ENCODE measurements at regions not wholly inside any gene's neighbourhood (a gene's known extent, or its start where the extent isn't known, plus 50 kb on each side); places are given as distances from the start of the nearest gene placed in this dataset.

DNA sequence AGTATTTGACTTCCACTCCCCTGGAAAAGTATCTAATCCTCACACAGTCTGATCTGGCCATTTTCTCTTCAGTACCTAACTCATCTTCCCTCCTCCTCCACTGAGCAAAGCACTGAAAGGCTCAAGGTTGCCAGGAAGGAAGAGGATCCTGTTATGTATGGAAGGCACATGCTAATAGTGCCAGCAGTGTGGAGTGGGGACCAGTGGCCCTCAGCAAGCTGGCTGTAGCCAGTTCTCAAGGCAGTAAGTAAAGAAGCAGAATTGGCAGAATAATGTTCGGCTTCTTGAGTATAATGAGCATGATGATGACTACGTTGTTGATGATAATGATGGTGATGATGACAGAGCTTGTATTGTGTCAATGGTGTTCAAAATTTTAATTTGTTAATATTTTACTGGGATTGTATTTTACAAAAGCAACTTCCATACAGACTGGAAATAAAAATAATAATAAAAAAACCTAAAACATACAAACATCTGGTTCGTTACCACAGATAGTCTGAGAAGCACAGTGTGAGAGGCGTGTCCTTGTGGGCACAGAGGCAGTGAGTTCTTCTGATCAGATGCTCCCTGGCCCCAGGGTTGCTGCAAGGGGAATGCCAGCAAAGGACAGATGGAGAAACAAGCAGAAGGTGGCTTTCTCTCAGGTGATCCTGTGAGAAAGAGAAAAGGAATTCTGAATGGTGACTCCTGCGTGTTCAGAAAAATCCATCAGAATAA, 528.8 kb downstream of the CMPK2 start:
- intact Hi-C loops (cut with micrococcal nuclease; ENCODE audit: unreplicated experiment): no loop called here
- Histone ChIP-seq H3K4me1 (replicated peaks; ENCODE audit: insufficient read depth) (no peaks in the 10 kb centered on the region), H3K27me3 (ENCODE audit: insufficient read depth, low read depth) (peaks cover 66% of the 10 kb centered on the region), H3K4me2 (no peak overlapping the region), H4K20me1 (ENCODE audit: insufficient read depth) (no peaks in the 10 kb centered on the region; the same call in 1 of the 2 replicates), H3K4me3 (no peak overlapping the region), H3K79me2 (ENCODE audit: low read depth) (no peaks in the 10 kb centered on the region), H3K9me2 (ENCODE audit: insufficient read depth) (no peaks in the 10 kb centered on the region), H3F3A (ENCODE audit: insufficient read depth, low read depth) (no peaks in the 10 kb centered on the region), H3K9me3 (ENCODE audit: insufficient read depth, low read depth) (no peaks in the 10 kb centered on the region), H3K36me3 (ENCODE audit: low read depth) (no peaks in the 10 kb centered on the region), H2AFZ (no peak overlapping the region), H3K27ac (no peak overlapping the region)
- ChIA-PET CTCF (no interaction called here), POLR2A (ENCODE audit: unreplicated experiment) (no interaction called here)
- no peak for TF ChIP-seq EZH2 (IDR thresholded peaks at IDR 0.05; ENCODE audit: low read depth)
- TF ChIP-seq, protein P1, sequence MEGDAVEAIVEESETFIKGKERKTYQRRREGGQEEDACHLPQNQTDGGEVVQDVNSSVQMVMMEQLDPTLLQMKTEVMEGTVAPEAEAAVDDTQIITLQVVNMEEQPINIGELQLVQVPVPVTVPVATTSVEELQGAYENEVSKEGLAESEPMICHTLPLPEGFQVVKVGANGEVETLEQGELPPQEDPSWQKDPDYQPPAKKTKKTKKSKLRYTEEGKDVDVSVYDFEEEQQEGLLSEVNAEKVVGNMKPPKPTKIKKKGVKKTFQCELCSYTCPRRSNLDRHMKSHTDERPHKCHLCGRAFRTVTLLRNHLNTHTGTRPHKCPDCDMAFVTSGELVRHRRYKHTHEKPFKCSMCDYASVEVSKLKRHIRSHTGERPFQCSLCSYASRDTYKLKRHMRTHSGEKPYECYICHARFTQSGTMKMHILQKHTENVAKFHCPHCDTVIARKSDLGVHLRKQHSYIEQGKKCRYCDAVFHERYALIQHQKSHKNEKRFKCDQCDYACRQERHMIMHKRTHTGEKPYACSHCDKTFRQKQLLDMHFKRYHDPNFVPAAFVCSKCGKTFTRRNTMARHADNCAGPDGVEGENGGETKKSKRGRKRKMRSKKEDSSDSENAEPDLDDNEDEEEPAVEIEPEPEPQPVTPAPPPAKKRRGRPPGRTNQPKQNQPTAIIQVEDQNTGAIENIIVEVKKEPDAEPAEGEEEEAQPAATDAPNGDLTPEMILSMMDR (conservative IDR thresholded peaks at IDR 0.05): no peak
- no peak for DNase-seq
- BruUV-seq (replicated peaks): no TSS peak

DNA sequence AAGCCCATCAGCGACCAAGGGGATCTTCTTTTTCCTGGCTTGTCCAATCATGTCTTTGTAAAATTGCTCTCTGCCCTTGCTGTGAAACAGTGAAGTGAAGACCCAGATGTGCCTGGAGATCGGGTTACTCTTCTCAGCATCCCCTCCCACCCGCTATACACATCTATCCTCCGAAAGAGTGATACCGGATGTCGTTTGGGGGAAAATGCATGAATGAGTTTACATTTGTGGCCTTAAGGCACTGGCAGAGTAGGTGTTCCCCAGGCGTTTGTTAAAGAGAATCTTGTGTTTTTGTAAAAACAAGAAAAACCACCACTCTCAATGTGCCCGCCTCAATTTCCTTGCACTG, 528.3 kb downstream of the CMPK2 start:
- intact Hi-C loops (cut with micrococcal nuclease; ENCODE audit: unreplicated experiment): no loop called here
- H3K4me2 ChIP-seq: no peak overlapping the region
- no peaks in the 10 kb centered on the region for H3K79me2 ChIP-seq (ENCODE audit: low read depth)
- H2AFZ ChIP-seq: no peak overlapping the region
- H3K9me3 ChIP-seq (ENCODE audit: insufficient read depth, low read depth): no peaks in the 10 kb centered on the region
- H3K27me3 ChIP-seq (ENCODE audit: insufficient read depth, low read depth): peaks cover 62% of the 10 kb centered on the region
- H3K36me3 ChIP-seq (ENCODE audit: low read depth): no peaks in the 10 kb centered on the region
- H4K20me1 ChIP-seq (ENCODE audit: insufficient read depth): no peaks in the 10 kb centered on the region; the same call in 1 of the 2 replicates
- POLR2A ChIA-PET (ENCODE audit: unreplicated experiment): no interaction called here
- CTCF ChIA-PET: no interaction called here
- H3K27ac ChIP-seq: no peak overlapping the region
- no peaks in the 10 kb centered on the region for H3K9me2 ChIP-seq (ENCODE audit: insufficient read depth)
- no peaks in the 10 kb centered on the region for H3K4me1 ChIP-seq (replicated peaks; ENCODE audit: insufficient read depth)
- TF ChIP-seq EZH2 (IDR thresholded peaks at IDR 0.05; ENCODE audit: low read depth): no peak
- TF ChIP-seq, protein P1 (conservative IDR thresholded peaks at IDR 0.05): no peak
- no TSS peak for BruUV-seq (replicated peaks)
- no peak overlapping the region for H3K4me3 ChIP-seq
- H3F3A ChIP-seq (ENCODE audit: insufficient read depth, low read depth): no peaks in the 10 kb centered on the region
- DNase-seq: no peak

DNA sequence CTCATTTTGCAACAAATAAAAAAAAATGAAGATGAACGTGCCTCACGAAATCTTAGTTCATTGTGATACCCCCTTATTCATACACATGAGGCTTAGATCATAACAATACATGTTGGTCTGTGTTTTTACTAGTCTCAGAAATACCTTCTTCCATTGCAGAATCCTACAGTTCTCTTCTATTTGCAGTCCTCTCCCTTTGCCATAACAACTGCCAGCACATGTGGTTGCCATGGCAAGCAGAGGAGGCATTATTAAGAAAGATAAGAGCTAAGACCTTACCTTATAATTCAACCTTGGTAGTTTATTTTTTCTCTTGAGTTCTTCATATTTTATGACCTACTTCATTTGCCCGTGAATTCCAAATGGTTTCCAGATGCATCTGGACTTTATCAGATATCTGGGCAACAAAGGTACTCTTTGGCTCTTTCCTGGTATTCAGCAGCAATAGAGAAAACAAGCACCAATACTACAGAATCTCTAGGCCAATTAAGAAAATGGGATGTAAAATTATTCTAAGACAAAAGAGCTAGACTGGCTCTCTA, 524.0 kb downstream of the CMPK2 start:
- no peak overlapping the region for H3K4me3 ChIP-seq
- H3K36me3 ChIP-seq (ENCODE audit: low read depth): no peaks in the 10 kb centered on the region
- CTCF ChIA-PET: no interaction called here
- no peak for TF ChIP-seq EZH2 (IDR thresholded peaks at IDR 0.05; ENCODE audit: low read depth)
- TF ChIP-seq, protein P1 (conservative IDR thresholded peaks at IDR 0.05): no peak
- H3K27me3 ChIP-seq (ENCODE audit: insufficient read depth, low read depth): peaks cover 37% of the 10 kb centered on the region
- no peaks in the 10 kb centered on the region for H3K4me1 ChIP-seq (replicated peaks; ENCODE audit: insufficient read depth)
- no peaks in the 10 kb centered on the region for H3K9me3 ChIP-seq (ENCODE audit: insufficient read depth, low read depth)
- no peaks in the 10 kb centered on the region for H3F3A ChIP-seq (ENCODE audit: insufficient read depth, low read depth)
- H3K9me2 ChIP-seq (ENCODE audit: insufficient read depth): no peaks in the 10 kb centered on the region
- no peak overlapping the region for H3K4me2 ChIP-seq
- no TSS peak for BruUV-seq (replicated peaks)
- POLR2A ChIA-PET (ENCODE audit: unreplicated experiment): no interaction called here
- no peaks in the 10 kb centered on the region for H3K79me2 ChIP-seq (ENCODE audit: low read depth)
- no peak for DNase-seq
- no peak overlapping the region for H2AFZ ChIP-seq
- no peaks in the 10 kb centered on the region for H4K20me1 ChIP-seq (ENCODE audit: insufficient read depth)
- intact Hi-C loops (cut with micrococcal nuclease; ENCODE audit: unreplicated experiment): no loop called here
- no peak overlapping the region for H3K27ac ChIP-seq

Data from PC-9 (cell line).